H1 (cell line): ENCODE measurements at regions not wholly inside any gene's neighbourhood (a gene's known extent, or its start where the extent isn't known, plus 50 kb on each side); places are given as distances from the start of the nearest gene placed in this dataset.

Source experiments
- CTCF ChIP-seq, 3 experiments: IDR thresholded peaks; 1 replicate in 2 of 3; 2 replicates in 1 of 3; pipeline versions ENCODE4 v1.5.1 to v1.6.1; 2011; ENCODE audit warnings: low read length in 3 of 3, mild to moderate bottlenecking in 3 of 3, inconsistent platforms in 2 of 3, low read depth in 1 of 3, moderate library complexity in 1 of 3; ENCODE audit not compliant: insufficient read depth in 1 of 3; ENCODE audit errors: control extremely low read depth in 1 of 3
- POLR2AphosphoS5 ChIP-seq: IDR thresholded peaks from 2 replicates; pipeline ENCODE4 v1.6.1; 2011; ENCODE audit warnings: low read depth, low read length

GRCh38 chr6:101276066-101276465, 117.4 kb upstream of the GRIK2 start:
- TF ChIP-seq POLR2AphosphoS5 (no peak), CTCF (IDR thresholded peaks at IDR 0.05; ENCODE audit: control extremely low read depth in 1 of 3, insufficient read depth in 1 of 3, low read depth in 1 of 3, low read length in 3 of 3) (no peak)
